Hematopoietic multipotent progenitor cell treated with erythropoietin and hydrocortisone succinate and interleukin-3 and kit ligand, for 15 days (in vitro differentiated cells): ENCODE measurements at regions not wholly inside any gene's neighbourhood (a gene's known extent, or its start where the extent isn't known, plus 50 kb on each side); places are given as distances from the start of the nearest gene placed in this dataset.

ENCODE experiments used
- DNase-seq: peaks from one replicate; pipeline ENCODE4 v3.0.0-alpha.2; 2015; ENCODE audit warnings: low spot score

GRCh38 chr14:34126586-34126985, 175.7 kb upstream of the EGLN3 start:
- DNase-seq = no peak

- no peak for DNase-seq
These were observed 173.7 kb upstream of the EGLN3 start for GRCh38 chr14:34124585-34124984.

GRCh38 chr14:34122650-34123049, 171.8 kb upstream of the EGLN3 start:
- DNase-seq = no peak

GRCh38 chr14:34122081-34122480, 171.2 kb upstream of the EGLN3 start:
- DNase-seq = no peak

- no peak for DNase-seq
These were observed 169.5 kb upstream of the EGLN3 start for GRCh38 chr14:34120185-34120977.

- no peak for DNase-seq
These were observed 168.4 kb upstream of the EGLN3 start for GRCh38 chr14:34119107-34119858.

- no peak for DNase-seq
These were observed 163.1 kb upstream of the EGLN3 start for GRCh38 chr14:34113991-34114390.

GRCh38 chr14:34113005-34113511, 162.2 kb upstream of the EGLN3 start:
- no peak for DNase-seq

GRCh38 chr14:34111953-34112352, 161.1 kb upstream of the EGLN3 start:
- DNase-seq = no peak

- DNase-seq = no peak
These were observed 160.6 kb upstream of the EGLN3 start for GRCh38 chr14:34111505-34111904.

GRCh38 chr14:34110531-34110930, 159.7 kb upstream of the EGLN3 start:
- no peak for DNase-seq

GRCh38 chr14:34107441-34107840, 156.6 kb upstream of the EGLN3 start:
- no peak for DNase-seq

GRCh38 chr14:34106310-34106709, 155.4 kb upstream of the EGLN3 start:
- no peak for DNase-seq

GRCh38 chr14:34104489-34105397, 153.9 kb upstream of the EGLN3 start:
- DNase-seq = no peak

GRCh38 chr14:34103176-34103575, 152.3 kb upstream of the EGLN3 start:
- no peak for DNase-seq

GRCh38 chr14:34099635-34100034, 148.8 kb upstream of the EGLN3 start:
- no peak for DNase-seq

GRCh38 chr14:34098985-34099349, 148.1 kb upstream of the EGLN3 start:
- no peak for DNase-seq

- DNase-seq = peak; percentile 14
These were observed 147.4 kb upstream of the EGLN3 start for GRCh38 chr14:34098045-34098984.

- no peak for DNase-seq
These were observed 146.8 kb upstream of the EGLN3 start for GRCh38 chr14:34097644-34098043.

- DNase-seq = no peak
These were observed 143.5 kb upstream of the EGLN3 start for GRCh38 chr14:34094384-34094783.

- DNase-seq = no peak
These were observed 143.0 kb upstream of the EGLN3 start for GRCh38 chr14:34093883-34094282.
